K562 (cell line): ENCODE measurements at regions not wholly inside any gene's neighbourhood (a gene's known extent, or its start where the extent isn't known, plus 50 kb on each side); places are given as distances from the start of the nearest gene placed in this dataset.

Experiments used
- ATAC-seq: fragments of 200-7000 bp; cut with Tn5 transposase; 3 replicates; pipeline ENCODE4 v1.9.1; 2020; ENCODE audit warnings: moderate library complexity
- BruUV-seq: library from RNA; stranded (reverse); fragments of 400-500 nt; replicated peaks from 2 replicates; lab custom pipeline; 2021; lab: Mats Ljungman, UMichigan
- CTCF ChIA-PET: fragments of 300-600 bp; formaldehyde crosslinking; extraction: SDS; loops from one replicate; lab custom pipeline; 2021; ENCODE audit warnings: low intra/inter-chr PET ratio; lab: Yijun Ruan, JAX
- POLR2A ChIA-PET: fragments of 300-600, 350-650 bp; sonication (Branson Sonifier 250); formaldehyde crosslinking; extraction: SDS; loops from one replicate; lab custom pipeline; 2021; ENCODE audit warnings: antibody characterized with exemption, inconsistent platforms; lab: Yijun Ruan, JAX
- DNase-seq, 4 experiments: peaks; one replicate each; pipeline versions ENCODE4 v3.0.0 to v3.0.0-alpha.2; 2011 to 2018; ENCODE audit warnings: low spot score in 3 of 4, mixed read lengths in 3 of 4; ENCODE audit errors: extremely low read depth in 1 of 4
- FAIRE-seq: peaks from 2 replicates; lab custom pipeline; 2011; peaks lifted over from hg19 to GRCh38; lab: Jason Lieb, UNC
- H2AFZ ChIP-seq: 2 replicates; pipeline ENCODE4 v1.6.0; 2011; ENCODE audit warnings: low read depth, low read length, control low read depth, inconsistent platforms
- H3K27ac ChIP-seq: fragments of 200-600 bp; 3 replicates; pipeline ENCODE4 v1.8.0; 2011; ENCODE audit warnings: low read depth, mild to moderate bottlenecking, control low read depth, inconsistent platforms, low read length, moderate library complexity, mixed read lengths; ENCODE audit errors: extremely low read depth
- H3K27me3 ChIP-seq, 2 experiments: fragments of 300-600 bp in 1 of 2; 2 replicates in 1 of 2; 3 replicates in 1 of 2; pipeline versions ENCODE4 v1.6.0 to v1.8.0; 2011; ENCODE audit warnings: inconsistent platforms in 2 of 2, low read length in 2 of 2, mild to moderate bottlenecking in 1 of 2, mixed read lengths in 1 of 2, moderate library complexity in 1 of 2; ENCODE audit not compliant: control insufficient read depth in 2 of 2, insufficient read depth in 2 of 2
- H3K36me3 ChIP-seq: fragments of 300-600 bp; 3 replicates; pipeline ENCODE4 v1.8.0; 2011; ENCODE audit warnings: mild to moderate bottlenecking, low read length, inconsistent platforms; ENCODE audit not compliant: control insufficient read depth, insufficient read depth
- H3K4me1 ChIP-seq, 2 experiments: fragments of 200-600 bp in 1 of 2; replicated peaks in 1 of 2; 2 replicates in 1 of 2; 3 replicates in 1 of 2; pipeline versions ENCODE4 v1.5.1 to v1.8.0; 2011; ENCODE audit warnings: inconsistent platforms in 2 of 2, low read length in 2 of 2, mild to moderate bottlenecking in 1 of 2, mixed read lengths in 1 of 2, moderate library complexity in 1 of 2; ENCODE audit not compliant: control insufficient read depth in 2 of 2, insufficient read depth in 2 of 2
- H3K4me2 ChIP-seq: 2 replicates; pipeline ENCODE4 v1.6.1; 2011; ENCODE audit warnings: low read length, control low read depth, inconsistent platforms, mixed read lengths; ENCODE audit not compliant: insufficient read depth
- H3K4me3 ChIP-seq: fragments of 200-600 bp; sonication (generic), shearing (Covaris generic); 2 replicates; pipeline ENCODE4 v1.5.1; 2016; ENCODE audit warnings: control low read depth, inconsistent platforms
- H3K79me2 ChIP-seq: fragments of 200-600 bp; 3 replicates; pipeline ENCODE4 v1.8.0; 2011; ENCODE audit warnings: low read length, inconsistent platforms; ENCODE audit not compliant: control insufficient read depth, insufficient read depth
- H3K9ac ChIP-seq, 2 experiments: 2 replicates each; pipeline versions ENCODE4 v1.6.0 to v1.6.1; 2011; ENCODE audit warnings: low read depth in 2 of 2, low read length in 2 of 2, control low read depth in 1 of 2, inconsistent platforms in 1 of 2, mild to moderate bottlenecking in 1 of 2, mixed read lengths in 1 of 2; ENCODE audit not compliant: insufficient read depth in 1 of 2
- H3K9me1 ChIP-seq: one replicate; pipeline ENCODE4 v1.6.0; 2011; ENCODE audit warnings: inconsistent platforms, mild to moderate bottlenecking, low read length, moderate library complexity; ENCODE audit not compliant: control insufficient read depth, insufficient read depth
- H3K9me3 ChIP-seq: replicated peaks from 2 replicates; pipeline ENCODE4 v1.5.1; 2011; ENCODE audit warnings: low read depth, low read length, inconsistent platforms; ENCODE audit not compliant: control insufficient read depth, insufficient read depth
- H4K20me1 ChIP-seq: replicated peaks from 2 replicates; pipeline ENCODE4 v1.6.1; 2011; ENCODE audit warnings: low read length, inconsistent platforms, mixed read lengths; ENCODE audit not compliant: control insufficient read depth, insufficient read depth
- CEBPB ChIP-seq: fragments of 450-650 bp; IDR thresholded peaks from 2 replicates; pipeline ENCODE4 v1.6.1; 2016; ENCODE audit warnings: missing genetic modification characterization, missing compliant biosample characterization
- ESRRB ChIP-seq: fragments of 250-450 bp; sonication (Bioruptor Pico); IDR thresholded peaks from 2 replicates; pipeline ENCODE4 v1.5.0; 2020; ENCODE audit warnings: mild to moderate bottlenecking, moderate library complexity, borderline replicate concordance
- GABPB2 ChIP-seq: fragments of 250-450 bp; sonication (Bioruptor Pico); conservative IDR thresholded peaks from 2 replicates; pipeline ENCODE4 v1.5.1; 2021; ENCODE audit warnings: mild to moderate bottlenecking
- GTF2E2 ChIP-seq: fragments of 200-800 bp; sonication (Bioruptor generic); IDR thresholded peaks from 2 replicates; pipeline ENCODE4 v1.6.1; 2016; ENCODE audit warnings: missing genetic modification characterization, missing compliant biosample characterization
- KDM4B ChIP-seq, 2 experiments: fragments of 450-650 bp in 1 of 2; sonication (generic) in 1 of 2; IDR thresholded peaks; 2 replicates each; pipeline ENCODE4 v1.6.1; 2016 to 2017; ENCODE audit warnings: borderline replicate concordance in 2 of 2, antibody characterized with exemption in 1 of 2, low read depth in 1 of 2, mild to moderate bottlenecking in 1 of 2
- LARP7 ChIP-seq: fragments of 450-650 bp; IDR thresholded peaks from 2 replicates; pipeline ENCODE4 v1.6.1; 2016
- PHB ChIP-seq: fragments of 250-450 bp; sonication (Bioruptor Pico); IDR thresholded peaks from 2 replicates; pipeline ENCODE4 v1.5.0; 2021
- RB1 ChIP-seq: fragments of 450-650 bp; IDR thresholded peaks from 2 replicates; pipeline ENCODE4 v1.6.1; 2017; ENCODE audit warnings: low read depth, mild to moderate bottlenecking
- RBBP5 ChIP-seq: fragments of 200-600 bp; sonication (generic); IDR thresholded peaks from 2 replicates; pipeline ENCODE4 v1.6.1; 2012; ENCODE audit warnings: borderline replicate concordance, mild to moderate bottlenecking, low read length, control low read depth, inconsistent platforms; ENCODE audit not compliant: insufficient read depth, poor library complexity, severe bottlenecking
- ZNF431 ChIP-seq: sonication (generic); formaldehyde crosslinking; IDR thresholded peaks from 2 replicates; pipeline ENCODE4 v1.8.0; 2022; ENCODE audit warnings: mild to moderate bottlenecking, missing genetic modification reagents
- ZNF445 ChIP-seq: fragments of 250-450 bp; sonication (Bioruptor Pico); IDR thresholded peaks from 2 replicates; pipeline ENCODE4 v1.4.0; 2020; ENCODE audit warnings: low read depth, mild to moderate bottlenecking, moderate library complexity
- WGBS: fragments of 100-300 bp; shearing (Covaris generic); methylation state at CpG from one replicate; pipeline ENCODE4 v1.1.6; 2016; ENCODE audit warnings: low coverage, mixed read lengths; ENCODE audit not compliant: insufficient coverage; ENCODE audit errors: missing lambda C conversion rate; 5-methylcytosine and 5-hydroxymethylcytosine counted together
- in situ Hi-C: fragments of 300-500 bp; cut with MboI; formaldehyde crosslinking; loops from 4 replicates; pipeline ENCODE4 v1.15.0; 2018; ENCODE audit warnings: inconsistent platforms, mixed read lengths
- intact Hi-C: fragments of 100-400 bp; cut with micrococcal nuclease; formaldehyde crosslinking; loops from 2 replicates; pipeline ENCODE4 v1.14.2; 2022

- DNase-seq, result no peak
- no peak overlapping the region for H3K4me2 ChIP-seq
- no peaks in the 10 kb centered on the region for H3K27me3 ChIP-seq
- no TSS peak for BruUV-seq
- no peaks in the 10 kb centered on the region for H4K20me1 ChIP-seq
- H3K4me1 ChIP-seq, result no peaks in the 10 kb centered on the region
- H3K36me3 ChIP-seq, result no peaks in the 10 kb centered on the region; the same call in 2 of the 3 replicates
- H3K9me1 ChIP-seq, result no peaks in the 10 kb centered on the region
- in situ Hi-C loops, result no loop called here
- FAIRE-seq, result no peak
- ChIA-PET POLR2A (interaction anchor here (1.2 kb wide), 1 partner anchor 11 kb away, joined by 3 read pairs; no protein-coding TSS in a partner anchor), CTCF (no interaction called here)
- no peak overlapping the region for H3K9ac ChIP-seq
- H2AFZ ChIP-seq, result no peak overlapping the region
- no peak for TF ChIP-seq PHB (CRISPR knock-in tag)
- no peak for TF ChIP-seq CEBPB
- TF ChIP-seq ZNF431 (CRISPR knock-in tag), result no peak
- TF ChIP-seq ZNF445 (CRISPR knock-in tag), result no peak
- TF ChIP-seq, all 486 proteins: peak for 0
- H3K9me3 ChIP-seq, result no peaks in the 10 kb centered on the region
- H3K27ac ChIP-seq, result no peak overlapping the region
- no peaks in the 10 kb centered on the region for H3K79me2 ChIP-seq
- intact Hi-C loops, result no loop called here
- 45% methylated on average over 4 of the region's 4 CpGs for WGBS
- ATAC-seq, result no peak
- H3K4me3 ChIP-seq, result no peak overlapping the region
Observed at GRCh38 chr5:124949862-124950261, 203.4 kb upstream of the ZNF608 start.

GRCh38 chr5:124951105-124951504 is 204.7 kb upstream of the ZNF608 start:
- no peak overlapping the region for H3K27ac ChIP-seq
- no peak overlapping the region for H2AFZ ChIP-seq
- intact Hi-C loops, result no loop called here

More at GRCh38 chr5:124951105-124951504, 204.7 kb upstream of the ZNF608 start:
- no peaks in the 10 kb centered on the region for H4K20me1 ChIP-seq
- BruUV-seq, result no TSS peak
- no peaks in the 10 kb centered on the region for H3K4me1 ChIP-seq
- H3K36me3 ChIP-seq, result no peaks in the 10 kb centered on the region; the same call in 2 of the 3 replicates
- FAIRE-seq, result no peak
- no peak overlapping the region for H3K4me3 ChIP-seq
- ATAC-seq, result no peak
- H3K9me1 ChIP-seq, result no peaks in the 10 kb centered on the region
- no peak for DNase-seq
- H3K27me3 ChIP-seq, result no peaks in the 10 kb centered on the region
- POLR2A ChIA-PET, result no interaction called here
- no peak overlapping the region for H3K4me2 ChIP-seq
- H3K9ac ChIP-seq, result no peak overlapping the region
- no peaks in the 10 kb centered on the region for H3K9me3 ChIP-seq
- H3K79me2 ChIP-seq, result no peaks in the 10 kb centered on the region
- CTCF ChIA-PET, result no interaction called here
- TF ChIP-seq ESRRB (CRISPR knock-in tag) (no peak), LARP7 (no peak), KDM4B (IDR thresholded peaks at IDR 0.05; ENCODE audit: borderline replicate concordance in 2 of 2, low read depth in 1 of 2) (no peak), GTF2E2 (no peak), RB1 (no peak), RBBP5 (no peak), GABPB2 (CRISPR knock-in tag) (no peak)
- WGBS, result 22% methylated on average over 3 of the region's 3 CpGs
- in situ Hi-C loops, result no loop called here
